HEK293 (cell line): ENCODE measurements at regions not wholly inside any gene's neighbourhood (a gene's known extent, or its start where the extent isn't known, plus 50 kb on each side); places are given as distances from the start of the nearest gene placed in this dataset.

Source experiments
- GLI2 ChIP-seq: fragments of 450-650 bp; formaldehyde crosslinking; IDR thresholded peaks from 2 replicates; pipeline ENCODE4; 2017; ENCODE audit warnings: missing biosample characterization, missing genetic modification characterization, low read depth, borderline replicate concordance
- KLF16 ChIP-seq: fragments of 450-650 bp; formaldehyde crosslinking; IDR thresholded peaks from 2 replicates; pipeline ENCODE4 v1.5.1; 2017; ENCODE audit warnings: missing biosample characterization, missing genetic modification characterization
- ZFP3 ChIP-seq: fragments of 450-650 bp; formaldehyde crosslinking; IDR thresholded peaks from 2 replicates; pipeline ENCODE4 v1.5.1; 2016; ENCODE audit warnings: low read depth, missing biosample characterization, missing genetic modification characterization
- ZNF121 ChIP-seq: fragments of 450-650 bp; formaldehyde crosslinking; IDR thresholded peaks from 2 replicates; pipeline ENCODE4 v1.5.1; 2016; ENCODE audit warnings: missing biosample characterization, missing genetic modification characterization
- ZNF175 ChIP-seq: fragments of 450-650 bp; formaldehyde crosslinking; IDR thresholded peaks from 2 replicates; pipeline ENCODE4 v1.5.1; 2016; ENCODE audit warnings: missing biosample characterization, missing genetic modification characterization
- ZNF274 ChIP-seq, 2 experiments: fragments of 200-500 bp in 1 of 2; fragments of 450-650 bp in 1 of 2; sonication (Bioruptor generic) in 1 of 2; formaldehyde crosslinking in 1 of 2; IDR thresholded peaks; 2 replicates each; pipeline versions ENCODE4 v1.5.1 to v1.6.1; 2014 to 2016; ENCODE audit warnings: borderline replicate concordance in 1 of 2, inconsistent platforms in 1 of 2, low read length in 1 of 2, missing biosample characterization in 1 of 2, missing genetic modification characterization in 1 of 2
- ZNF558 ChIP-seq: fragments of 450-650 bp; formaldehyde crosslinking; IDR thresholded peaks from 2 replicates; pipeline ENCODE4 v1.5.1; 2016; ENCODE audit warnings: missing biosample characterization, missing genetic modification characterization
- TF ChIP-seq, protein P1 (sequence below): fragments of 450-650 bp; formaldehyde crosslinking; IDR thresholded peaks from 2 replicates; pipeline ENCODE4 v1.5.1; 2016; ENCODE audit warnings: missing biosample characterization, missing genetic modification characterization
- TF ChIP-seq, protein P2 (sequence below): fragments of 450-650 bp; formaldehyde crosslinking; IDR thresholded peaks from 2 replicates; pipeline ENCODE4 v1.5.1; 2016; ENCODE audit warnings: missing biosample characterization, missing genetic modification characterization
- TF ChIP-seq, protein P3 (sequence below): fragments of 450-650 bp; formaldehyde crosslinking; IDR thresholded peaks from 2 replicates; pipeline ENCODE4 v1.5.1; 2016; ENCODE audit warnings: missing biosample characterization, missing genetic modification characterization
- TF ChIP-seq, protein P4 (sequence below): fragments of 450-650 bp; formaldehyde crosslinking; IDR thresholded peaks from 2 replicates; pipeline ENCODE4 v1.5.1; 2016; ENCODE audit warnings: missing biosample characterization, missing genetic modification characterization

DNA sequence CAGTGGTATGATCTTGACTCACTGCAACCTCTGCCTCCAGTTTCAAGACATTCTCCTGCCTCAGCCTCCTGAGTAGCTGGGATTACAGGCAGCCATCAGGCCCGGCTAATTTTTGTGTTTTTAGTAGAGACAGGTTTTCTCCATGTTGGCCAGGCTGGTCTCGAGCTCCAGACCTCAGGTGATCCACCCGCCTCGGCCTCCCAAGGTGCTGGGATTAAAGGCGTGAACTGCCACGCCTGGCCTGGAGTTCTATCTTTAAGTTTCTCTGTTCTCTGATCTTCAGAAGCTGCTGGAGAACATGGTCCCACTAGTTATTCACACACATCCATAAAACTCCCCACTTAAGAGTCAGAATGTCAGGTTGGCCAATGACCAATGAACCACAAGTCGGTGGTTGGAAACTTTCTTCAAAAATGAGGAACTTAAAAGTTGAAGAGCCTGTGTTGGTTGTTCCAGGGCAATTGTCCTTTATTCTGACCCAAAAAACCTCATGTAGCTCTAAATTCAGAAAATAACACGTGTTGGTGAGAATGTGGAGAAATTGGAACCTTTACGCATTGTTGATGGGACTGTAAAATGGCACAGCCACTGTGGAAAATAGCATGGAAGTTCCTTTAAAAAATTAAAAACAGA, 55.9 kb upstream of the PIK3CB start:
- TF ChIP-seq, protein P1, sequence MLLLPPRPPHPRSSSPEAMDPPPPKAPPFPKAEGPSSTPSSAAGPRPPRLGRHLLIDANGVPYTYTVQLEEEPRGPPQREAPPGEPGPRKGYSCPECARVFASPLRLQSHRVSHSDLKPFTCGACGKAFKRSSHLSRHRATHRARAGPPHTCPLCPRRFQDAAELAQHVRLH (tag by site-specific recombination), result no peak
- no peak for TF ChIP-seq ZNF558 (tag by site-specific recombination)
- TF ChIP-seq, protein P2, sequence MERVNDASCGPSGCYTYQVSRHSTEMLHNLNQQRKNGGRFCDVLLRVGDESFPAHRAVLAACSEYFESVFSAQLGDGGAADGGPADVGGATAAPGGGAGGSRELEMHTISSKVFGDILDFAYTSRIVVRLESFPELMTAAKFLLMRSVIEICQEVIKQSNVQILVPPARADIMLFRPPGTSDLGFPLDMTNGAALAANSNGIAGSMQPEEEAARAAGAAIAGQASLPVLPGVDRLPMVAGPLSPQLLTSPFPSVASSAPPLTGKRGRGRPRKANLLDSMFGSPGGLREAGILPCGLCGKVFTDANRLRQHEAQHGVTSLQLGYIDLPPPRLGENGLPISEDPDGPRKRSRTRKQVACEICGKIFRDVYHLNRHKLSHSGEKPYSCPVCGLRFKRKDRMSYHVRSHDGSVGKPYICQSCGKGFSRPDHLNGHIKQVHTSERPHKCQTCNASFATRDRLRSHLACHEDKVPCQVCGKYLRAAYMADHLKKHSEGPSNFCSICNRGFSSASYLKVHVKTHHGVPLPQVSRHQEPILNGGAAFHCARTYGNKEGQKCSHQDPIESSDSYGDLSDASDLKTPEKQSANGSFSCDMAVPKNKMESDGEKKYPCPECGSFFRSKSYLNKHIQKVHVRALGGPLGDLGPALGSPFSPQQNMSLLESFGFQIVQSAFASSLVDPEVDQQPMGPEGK, result no peak
- TF ChIP-seq, protein P3, sequence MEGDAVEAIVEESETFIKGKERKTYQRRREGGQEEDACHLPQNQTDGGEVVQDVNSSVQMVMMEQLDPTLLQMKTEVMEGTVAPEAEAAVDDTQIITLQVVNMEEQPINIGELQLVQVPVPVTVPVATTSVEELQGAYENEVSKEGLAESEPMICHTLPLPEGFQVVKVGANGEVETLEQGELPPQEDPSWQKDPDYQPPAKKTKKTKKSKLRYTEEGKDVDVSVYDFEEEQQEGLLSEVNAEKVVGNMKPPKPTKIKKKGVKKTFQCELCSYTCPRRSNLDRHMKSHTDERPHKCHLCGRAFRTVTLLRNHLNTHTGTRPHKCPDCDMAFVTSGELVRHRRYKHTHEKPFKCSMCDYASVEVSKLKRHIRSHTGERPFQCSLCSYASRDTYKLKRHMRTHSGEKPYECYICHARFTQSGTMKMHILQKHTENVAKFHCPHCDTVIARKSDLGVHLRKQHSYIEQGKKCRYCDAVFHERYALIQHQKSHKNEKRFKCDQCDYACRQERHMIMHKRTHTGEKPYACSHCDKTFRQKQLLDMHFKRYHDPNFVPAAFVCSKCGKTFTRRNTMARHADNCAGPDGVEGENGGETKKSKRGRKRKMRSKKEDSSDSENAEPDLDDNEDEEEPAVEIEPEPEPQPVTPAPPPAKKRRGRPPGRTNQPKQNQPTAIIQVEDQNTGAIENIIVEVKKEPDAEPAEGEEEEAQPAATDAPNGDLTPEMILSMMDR (tag by site-specific recombination), result no peak
- TF ChIP-seq ZNF175 (tag by site-specific recombination), result no peak
- no peak for TF ChIP-seq ZNF274 (IDR thresholded peaks at IDR 0.05; ENCODE audit: low read length)
- no peak for TF ChIP-seq ZNF274 (tag by site-specific recombination; IDR thresholded peaks at IDR 0.05; ENCODE audit: borderline replicate concordance)
- no peak for TF ChIP-seq ZNF121 (tag by site-specific recombination)
- TF ChIP-seq KLF16 (tag by site-specific recombination), result no peak
- no peak for TF ChIP-seq GLI2 (tag by site-specific recombination)
- TF ChIP-seq, protein P4, sequence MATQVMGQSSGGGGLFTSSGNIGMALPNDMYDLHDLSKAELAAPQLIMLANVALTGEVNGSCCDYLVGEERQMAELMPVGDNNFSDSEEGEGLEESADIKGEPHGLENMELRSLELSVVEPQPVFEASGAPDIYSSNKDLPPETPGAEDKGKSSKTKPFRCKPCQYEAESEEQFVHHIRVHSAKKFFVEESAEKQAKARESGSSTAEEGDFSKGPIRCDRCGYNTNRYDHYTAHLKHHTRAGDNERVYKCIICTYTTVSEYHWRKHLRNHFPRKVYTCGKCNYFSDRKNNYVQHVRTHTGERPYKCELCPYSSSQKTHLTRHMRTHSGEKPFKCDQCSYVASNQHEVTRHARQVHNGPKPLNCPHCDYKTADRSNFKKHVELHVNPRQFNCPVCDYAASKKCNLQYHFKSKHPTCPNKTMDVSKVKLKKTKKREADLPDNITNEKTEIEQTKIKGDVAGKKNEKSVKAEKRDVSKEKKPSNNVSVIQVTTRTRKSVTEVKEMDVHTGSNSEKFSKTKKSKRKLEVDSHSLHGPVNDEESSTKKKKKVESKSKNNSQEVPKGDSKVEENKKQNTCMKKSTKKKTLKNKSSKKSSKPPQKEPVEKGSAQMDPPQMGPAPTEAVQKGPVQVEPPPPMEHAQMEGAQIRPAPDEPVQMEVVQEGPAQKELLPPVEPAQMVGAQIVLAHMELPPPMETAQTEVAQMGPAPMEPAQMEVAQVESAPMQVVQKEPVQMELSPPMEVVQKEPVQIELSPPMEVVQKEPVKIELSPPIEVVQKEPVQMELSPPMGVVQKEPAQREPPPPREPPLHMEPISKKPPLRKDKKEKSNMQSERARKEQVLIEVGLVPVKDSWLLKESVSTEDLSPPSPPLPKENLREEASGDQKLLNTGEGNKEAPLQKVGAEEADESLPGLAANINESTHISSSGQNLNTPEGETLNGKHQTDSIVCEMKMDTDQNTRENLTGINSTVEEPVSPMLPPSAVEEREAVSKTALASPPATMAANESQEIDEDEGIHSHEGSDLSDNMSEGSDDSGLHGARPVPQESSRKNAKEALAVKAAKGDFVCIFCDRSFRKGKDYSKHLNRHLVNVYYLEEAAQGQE, result no peak
- TF ChIP-seq ZFP3 (tag by site-specific recombination), result no peak
